ENCODE measurements at regions not wholly inside any gene's neighbourhood (a gene's known extent, or its start where the extent isn't known, plus 50 kb on each side); places are given as distances from the start of the nearest gene placed in this dataset.

GRCh38 chr2:4214444-4215205, 511.2 kb downstream of the DCDC2C start:
- TF ChIP-seq, protein P1, sequence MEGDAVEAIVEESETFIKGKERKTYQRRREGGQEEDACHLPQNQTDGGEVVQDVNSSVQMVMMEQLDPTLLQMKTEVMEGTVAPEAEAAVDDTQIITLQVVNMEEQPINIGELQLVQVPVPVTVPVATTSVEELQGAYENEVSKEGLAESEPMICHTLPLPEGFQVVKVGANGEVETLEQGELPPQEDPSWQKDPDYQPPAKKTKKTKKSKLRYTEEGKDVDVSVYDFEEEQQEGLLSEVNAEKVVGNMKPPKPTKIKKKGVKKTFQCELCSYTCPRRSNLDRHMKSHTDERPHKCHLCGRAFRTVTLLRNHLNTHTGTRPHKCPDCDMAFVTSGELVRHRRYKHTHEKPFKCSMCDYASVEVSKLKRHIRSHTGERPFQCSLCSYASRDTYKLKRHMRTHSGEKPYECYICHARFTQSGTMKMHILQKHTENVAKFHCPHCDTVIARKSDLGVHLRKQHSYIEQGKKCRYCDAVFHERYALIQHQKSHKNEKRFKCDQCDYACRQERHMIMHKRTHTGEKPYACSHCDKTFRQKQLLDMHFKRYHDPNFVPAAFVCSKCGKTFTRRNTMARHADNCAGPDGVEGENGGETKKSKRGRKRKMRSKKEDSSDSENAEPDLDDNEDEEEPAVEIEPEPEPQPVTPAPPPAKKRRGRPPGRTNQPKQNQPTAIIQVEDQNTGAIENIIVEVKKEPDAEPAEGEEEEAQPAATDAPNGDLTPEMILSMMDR (IDR thresholded peaks at IDR 0.05; ENCODE audit: insufficient read depth, low read length, poor library complexity, severe bottlenecking) = no peak
- TF ChIP-seq EZH2phosphoT487 (conservative IDR thresholded peaks at IDR 0.05; ENCODE audit: low read length) = no peak
